GM18868 (cell line): ENCODE measurements at regions not wholly inside any gene's neighbourhood (a gene's known extent, or its start where the extent isn't known, plus 50 kb on each side); places are given as distances from the start of the nearest gene placed in this dataset.

Source experiments
- ATAC-seq: cut with Tn5 transposase; IDR thresholded peaks from one replicate; pipeline ENCODE4 v1.9.1; 2021; ENCODE audit warnings: mild to moderate bottlenecking, moderate library complexity; ENCODE audit not compliant: unreplicated experiment

DNA sequence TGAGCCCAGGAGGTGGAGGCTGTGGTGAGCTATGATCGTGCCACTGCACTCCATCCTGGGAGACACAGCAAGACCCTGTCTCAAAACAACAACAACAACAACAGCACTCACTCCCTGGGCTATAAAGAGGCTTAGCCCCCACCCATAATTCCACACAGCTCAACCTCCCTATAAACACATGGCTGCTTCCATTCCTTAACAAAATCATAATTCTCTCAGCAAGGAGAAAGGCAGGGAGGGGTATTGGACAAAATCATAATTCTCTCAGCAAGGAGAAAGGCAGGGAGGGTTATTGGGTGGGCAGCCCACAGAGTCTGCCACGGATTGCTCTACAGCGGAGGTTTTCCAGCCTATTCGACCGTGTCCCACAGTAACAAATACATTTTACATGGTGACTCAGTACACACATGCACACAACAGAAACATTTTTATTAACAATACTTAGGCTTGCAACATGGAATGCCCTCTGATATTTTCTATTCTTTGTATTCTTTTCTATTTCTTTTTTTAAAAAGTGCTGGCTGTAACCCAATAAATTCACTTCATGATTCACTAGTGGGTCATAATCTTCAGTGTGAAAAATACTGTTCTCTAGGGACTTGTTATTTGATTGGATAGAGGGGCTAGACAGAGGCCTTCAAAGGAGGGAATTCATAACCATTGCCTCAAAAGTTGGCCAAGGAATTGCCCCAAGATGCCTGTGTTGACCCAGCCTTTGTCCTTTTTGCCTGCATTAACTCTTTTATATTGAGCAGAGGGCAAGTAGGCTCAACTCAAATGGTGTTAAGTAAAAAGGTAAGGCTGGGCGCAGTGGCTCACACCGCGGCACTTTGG, 50.6 kb upstream of the ZMYND8 start:
- ATAC-seq, result no peak

DNA sequence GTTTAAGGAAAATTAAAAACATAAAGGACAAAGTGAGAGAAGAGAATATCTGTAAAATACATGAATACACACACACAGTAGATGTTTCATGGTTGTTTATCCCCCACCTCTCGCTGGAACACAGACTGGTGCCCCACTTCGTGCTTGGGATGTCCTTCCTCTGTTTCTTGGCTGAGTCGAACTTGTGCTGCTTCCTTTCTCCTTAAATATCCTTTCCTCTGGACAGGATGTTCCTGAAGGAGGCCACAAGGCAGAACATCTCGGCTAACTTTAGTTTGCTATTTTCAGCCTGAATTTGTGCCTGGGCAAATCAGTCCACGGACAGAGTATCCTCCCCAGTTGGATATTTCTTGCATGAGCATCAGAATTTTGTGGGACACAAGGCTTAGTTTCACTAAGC, 54.7 kb upstream of the ZMYND8 start:
- no peak for ATAC-seq

DNA sequence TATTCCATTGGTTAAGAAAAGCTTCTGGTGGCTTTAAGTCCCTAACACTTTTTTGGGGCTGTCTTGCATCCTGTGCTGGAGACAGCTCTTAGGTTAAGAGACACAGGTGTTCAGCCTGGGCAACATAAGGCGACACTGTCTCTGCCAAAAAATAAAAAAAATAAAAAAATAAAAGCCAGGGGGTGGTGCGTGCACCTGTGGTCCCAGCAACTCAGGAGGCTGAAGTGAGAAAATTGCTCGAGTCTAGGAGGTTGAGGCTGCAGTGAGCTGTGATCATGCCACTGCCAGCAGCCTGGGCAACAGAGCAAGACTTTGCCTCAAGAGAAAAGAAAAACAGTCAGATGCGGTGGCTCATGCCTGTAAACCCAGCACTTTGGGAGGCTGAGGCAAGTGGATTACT, 55.6 kb upstream of the ZMYND8 start:
- no peak for ATAC-seq

DNA sequence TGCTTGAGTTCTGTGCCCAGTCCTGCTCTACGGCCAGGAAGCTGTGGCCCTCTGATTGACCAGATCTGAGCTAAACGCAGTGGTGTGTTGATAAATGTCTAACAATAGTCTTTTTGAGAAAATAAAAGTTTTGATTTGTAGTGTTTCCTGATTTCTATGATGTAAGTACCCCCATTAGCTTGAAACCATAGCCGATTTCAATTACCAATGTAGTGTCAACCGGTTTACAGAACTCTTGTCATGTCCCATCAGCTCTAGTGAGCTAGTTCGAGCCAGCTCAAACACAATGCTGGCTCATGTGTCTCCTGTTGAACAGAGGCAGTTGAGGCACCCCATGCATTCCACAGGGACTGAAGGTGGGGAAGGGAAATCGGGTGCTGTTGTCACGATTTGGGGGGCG, 56.7 kb upstream of the ZMYND8 start:
- ATAC-seq, result no peak

DNA sequence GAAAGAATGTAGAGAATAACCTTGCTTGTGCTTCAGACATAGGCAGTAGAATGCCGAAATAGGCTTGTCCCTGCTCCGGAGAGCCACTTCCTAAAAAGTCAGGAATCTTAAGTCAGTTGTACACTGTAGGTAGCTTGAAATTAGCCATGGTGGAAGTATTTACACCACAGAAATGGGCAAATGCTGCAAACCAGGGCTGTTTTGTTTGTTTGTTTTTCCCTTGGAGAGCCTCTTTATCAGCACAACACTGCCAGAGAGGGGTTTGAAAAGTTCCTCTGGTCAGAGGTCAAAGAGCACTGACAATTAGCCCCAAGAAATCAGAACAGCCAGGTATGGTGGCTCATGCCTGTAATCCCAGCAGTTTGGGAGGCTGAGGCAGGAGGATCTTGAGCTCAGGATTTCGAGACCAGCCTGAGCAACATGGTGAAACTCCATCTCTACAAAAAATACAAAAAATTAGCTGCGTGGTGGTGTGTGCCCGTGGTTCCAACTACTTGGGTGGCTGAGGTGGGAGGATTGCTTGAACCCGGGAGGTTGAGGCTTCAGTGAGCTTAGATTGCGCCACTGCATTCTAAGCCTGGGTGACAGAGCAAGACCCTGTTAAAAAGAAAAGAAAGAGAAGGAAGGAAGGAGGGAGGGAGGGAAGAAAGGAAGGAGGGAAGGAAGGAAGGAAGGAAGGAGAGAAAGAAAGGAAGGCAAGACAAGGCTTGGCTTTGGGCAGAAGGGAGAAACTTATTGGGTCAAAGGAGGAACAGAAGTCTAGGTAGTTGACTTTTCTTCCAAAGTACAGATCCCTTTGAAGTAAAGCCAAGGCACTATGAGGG, 61.0 kb upstream of the ZMYND8 start:
- no peak for ATAC-seq

DNA sequence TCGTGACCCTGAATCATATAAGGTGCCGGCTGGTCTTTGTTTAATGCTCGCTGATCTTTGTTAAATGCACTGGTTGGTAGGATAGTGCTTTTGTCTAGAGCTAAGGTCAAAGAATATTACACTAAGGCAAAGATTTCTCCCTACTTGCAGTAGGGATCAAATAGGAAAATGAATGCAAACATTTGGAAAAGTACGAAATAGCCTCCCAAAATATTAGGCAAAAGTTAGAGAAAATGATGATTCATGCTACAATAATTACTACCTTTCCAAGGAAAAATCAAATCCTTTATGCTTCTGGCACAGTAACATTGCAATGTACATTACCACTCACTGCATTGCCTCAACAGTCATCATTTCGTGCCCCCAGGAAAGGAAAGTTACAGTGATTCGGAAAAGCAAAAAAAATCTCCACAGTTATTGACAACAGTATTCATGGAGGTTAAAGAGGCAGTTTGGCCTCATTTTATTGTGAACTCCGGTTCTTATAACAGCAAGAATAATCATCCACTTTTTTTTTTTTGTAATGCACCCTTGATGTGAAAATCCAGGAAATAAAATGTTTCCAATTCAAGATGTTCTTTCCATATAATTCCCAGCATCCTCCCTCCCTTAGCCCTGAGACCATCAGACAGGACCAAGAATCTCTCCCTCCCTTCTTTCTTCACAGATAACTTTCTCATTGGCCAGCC, 61.7 kb upstream of the ZMYND8 start:
- no peak for ATAC-seq

DNA sequence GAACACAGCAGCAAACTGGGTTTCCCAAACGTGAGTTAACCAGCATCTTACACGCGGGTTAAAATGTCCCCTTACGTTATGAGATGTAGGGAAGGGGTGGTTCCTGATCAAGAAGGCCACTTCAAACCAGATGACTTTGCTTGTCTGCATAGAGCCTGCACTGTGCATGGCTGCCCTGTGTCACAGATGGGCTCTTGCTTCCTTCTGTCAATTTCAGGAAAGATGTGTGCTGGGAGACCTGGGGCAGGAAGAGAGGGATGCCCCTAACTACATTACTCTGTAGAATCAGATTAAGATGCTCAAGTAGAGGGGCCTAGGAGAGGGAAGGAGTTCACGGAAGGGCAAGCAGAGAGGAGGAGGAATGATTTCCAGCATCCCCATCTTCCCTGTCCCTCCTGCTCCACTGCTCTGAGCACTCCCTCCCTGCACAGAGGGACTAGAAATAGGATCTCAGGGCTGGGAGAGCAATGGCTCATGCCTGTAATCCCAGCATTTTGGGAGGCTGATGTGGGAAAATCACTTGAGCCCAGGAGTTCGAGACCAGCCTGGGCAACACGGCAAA, 63.5 kb upstream of the ZMYND8 start:
- ATAC-seq, result no peak

DNA sequence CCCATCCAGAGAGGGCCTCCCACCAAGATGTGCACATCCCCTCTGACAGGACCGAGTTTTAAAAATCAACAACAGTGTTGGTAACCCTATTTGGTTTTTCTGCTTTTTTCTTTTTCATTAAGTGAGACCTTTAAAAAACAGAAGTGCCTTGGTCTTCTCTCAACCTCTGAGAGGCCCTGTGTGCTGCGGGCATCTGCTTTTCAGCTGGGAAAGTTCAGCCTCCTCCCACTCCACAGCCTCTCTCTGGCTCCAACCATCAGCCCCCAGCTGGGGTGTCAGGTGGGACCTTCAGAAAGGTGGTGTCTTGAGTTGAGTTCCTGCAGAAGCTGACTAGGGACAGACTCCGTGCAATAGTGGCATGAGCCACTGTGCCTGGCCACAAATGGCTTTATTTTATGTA, 64.6 kb upstream of the ZMYND8 start:
- no peak for ATAC-seq

DNA sequence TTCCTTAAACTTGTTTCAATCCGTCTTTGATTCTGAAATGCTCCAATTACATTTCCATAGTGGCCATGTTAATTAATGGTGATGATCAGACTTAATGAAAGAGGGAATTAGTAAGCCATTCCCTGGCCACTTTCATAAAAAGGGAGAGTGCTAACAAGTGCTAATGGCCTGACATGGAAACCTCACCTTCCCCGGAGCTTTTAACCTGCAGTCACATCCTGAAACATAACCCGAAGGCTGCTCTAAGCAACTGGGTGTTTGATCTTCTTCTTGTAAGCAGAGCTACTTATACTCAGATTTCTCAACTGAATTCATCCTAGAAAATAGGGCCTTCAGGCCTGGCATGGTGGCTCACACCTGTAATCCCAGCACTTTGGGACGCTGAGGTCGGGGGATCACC, 67.1 kb upstream of the ZMYND8 start:
- ATAC-seq, result no peak

DNA sequence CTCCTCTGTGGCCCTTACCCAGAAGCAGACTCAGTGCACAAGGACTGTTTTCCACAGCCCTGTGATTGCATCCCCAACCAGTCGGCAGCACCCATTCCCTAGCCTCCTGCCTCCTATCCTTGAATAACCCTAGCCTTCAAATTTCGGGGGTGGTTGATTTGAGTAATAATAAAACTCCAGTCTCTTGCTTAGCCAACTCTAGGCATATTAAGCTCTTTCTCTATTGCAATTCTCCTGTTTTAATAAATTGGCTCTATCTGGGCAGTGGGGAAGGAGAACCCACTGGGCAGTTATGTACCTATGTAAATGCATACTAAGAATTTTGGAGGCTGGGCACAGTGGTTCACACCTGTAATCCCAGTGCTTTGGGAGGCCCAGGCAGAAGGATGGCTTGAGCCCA, 70.6 kb upstream of the ZMYND8 start:
- ATAC-seq, result no peak

DNA sequence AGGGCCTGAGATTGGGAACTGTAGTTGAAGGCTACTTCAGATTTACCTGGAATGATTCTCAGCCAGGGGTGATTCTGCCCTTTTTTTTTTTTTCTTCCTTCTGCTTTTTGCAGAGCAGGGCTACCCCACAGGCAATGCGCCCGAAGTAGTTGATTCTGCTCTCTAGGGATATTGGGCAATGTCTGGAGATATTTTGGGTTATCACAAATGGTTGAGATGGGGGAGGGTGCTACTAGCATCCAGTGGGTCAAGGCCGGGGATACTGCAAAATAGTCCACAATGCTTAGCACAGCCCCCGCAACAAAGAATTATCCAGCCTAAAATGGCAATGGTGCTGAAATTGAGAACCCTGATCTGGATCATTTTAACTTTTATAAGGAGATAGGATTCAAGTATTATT, 71.2 kb upstream of the ZMYND8 start:
- no peak for ATAC-seq

DNA sequence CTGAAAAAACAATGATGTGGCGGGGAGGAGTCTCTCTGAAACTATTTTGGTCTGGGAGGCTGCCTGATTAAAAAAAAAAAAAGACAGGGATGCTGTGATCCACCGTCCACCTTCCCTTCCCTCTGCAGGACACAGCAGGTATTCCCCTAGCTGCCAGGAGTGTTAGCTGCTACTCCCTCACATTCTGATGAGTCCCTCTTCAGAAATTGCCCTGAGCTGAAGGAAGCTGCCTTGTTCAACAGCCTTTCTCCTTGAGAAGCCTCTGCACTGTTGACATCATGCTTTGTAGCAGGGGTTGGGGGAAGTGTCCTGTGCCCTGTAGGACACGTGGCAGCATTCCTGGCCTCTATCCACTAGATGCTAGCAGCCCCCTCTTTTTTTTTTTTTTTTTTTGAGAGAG, 71.7 kb upstream of the ZMYND8 start:
- no peak for ATAC-seq

DNA sequence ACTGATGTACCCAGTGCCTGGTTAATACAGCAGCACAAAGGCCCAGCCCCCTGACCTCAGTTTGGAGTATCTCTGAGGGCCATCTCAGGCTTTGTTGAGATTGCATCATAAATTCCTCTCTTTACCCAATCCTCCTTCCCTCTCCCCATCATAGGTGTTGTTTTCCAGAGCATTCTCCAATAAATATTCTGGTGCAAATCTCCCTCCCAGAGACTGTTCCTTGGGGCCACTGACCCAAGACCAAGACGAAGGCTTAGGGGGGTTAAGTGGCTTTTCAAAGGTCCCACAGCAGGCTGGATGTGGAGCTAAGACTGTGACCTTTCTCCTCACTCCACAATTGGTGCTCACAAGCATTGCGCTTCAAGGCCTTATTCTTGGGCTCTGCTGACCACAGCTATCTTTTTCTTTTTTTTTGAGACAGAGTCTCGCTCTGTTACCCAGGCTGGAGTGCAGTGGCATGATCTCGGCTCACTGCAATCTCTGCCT, 72.4 kb upstream of the ZMYND8 start:
- no peak for ATAC-seq

DNA sequence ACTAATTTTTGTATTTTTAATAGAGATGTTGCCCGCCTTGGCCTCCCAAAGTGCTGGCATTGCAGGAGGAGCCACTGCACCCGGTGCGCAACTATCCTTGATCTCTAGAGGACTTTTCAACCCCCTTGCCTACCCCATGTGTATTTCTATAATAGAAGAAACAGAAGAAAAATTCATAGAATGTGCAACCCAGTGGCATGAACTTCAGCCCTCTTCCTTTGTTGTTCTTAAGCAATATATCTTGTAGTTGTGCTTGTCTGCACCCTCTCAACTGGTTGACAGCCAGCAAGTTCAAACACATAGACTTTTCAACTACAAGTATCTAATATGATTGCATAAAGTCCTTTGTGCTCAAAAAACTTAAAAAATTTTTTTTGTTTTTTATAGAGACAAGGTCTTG, 72.3 kb upstream of the NCOA3 start:
- no peak for ATAC-seq

DNA sequence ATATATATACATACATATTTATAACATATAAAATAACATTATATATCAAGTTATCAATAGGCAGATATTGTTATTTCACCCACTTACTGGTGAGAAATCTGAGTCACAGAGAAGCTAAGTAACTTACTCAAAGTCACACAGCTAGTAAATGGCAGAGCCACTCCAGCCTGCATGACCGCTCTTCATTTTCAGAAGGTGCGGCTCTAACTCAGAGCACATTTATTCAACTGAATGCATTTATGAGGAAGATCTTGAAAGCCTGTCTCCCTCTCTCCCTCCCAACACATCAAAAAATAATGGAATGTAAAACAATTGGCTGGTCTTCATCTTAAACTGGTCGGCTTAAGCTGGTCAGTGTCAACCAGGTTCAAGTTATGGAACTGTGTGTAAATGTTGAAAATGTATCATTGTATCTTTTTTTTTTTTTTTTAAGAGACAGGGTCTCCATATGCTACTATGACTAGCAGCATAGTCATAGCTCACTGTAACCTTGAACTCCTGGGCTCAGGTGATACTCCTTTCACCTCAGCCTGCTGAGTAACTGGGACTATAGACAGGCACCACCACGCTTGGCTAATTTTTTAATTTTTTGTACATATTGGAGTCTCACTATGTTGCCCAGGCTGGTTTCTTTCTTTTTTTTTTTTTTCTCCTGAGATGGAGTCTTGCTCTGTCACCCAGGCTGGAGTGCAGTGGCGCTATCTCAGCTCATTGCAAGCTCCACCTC, 70.7 kb upstream of the NCOA3 start:
- no peak for ATAC-seq

DNA sequence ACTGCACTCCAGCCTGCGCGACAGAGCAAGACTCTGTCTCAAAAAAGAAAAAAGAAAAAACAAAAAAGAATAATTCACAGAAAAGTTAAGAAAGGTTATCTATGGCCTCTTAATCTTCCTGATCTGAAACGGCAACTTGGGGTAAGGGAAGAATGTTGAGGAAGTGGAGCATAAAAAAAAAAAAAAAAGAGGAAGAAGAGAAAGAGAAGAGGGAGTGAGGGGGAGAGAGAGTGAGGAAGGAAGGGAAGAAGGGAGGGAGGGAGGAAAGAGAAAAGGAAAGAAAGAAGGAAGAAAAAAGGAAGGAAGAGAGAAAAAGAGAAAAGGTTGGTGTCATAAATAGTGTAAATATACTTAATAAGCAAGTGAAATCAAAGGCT, 68.9 kb upstream of the NCOA3 start:
- ATAC-seq, result no peak

DNA sequence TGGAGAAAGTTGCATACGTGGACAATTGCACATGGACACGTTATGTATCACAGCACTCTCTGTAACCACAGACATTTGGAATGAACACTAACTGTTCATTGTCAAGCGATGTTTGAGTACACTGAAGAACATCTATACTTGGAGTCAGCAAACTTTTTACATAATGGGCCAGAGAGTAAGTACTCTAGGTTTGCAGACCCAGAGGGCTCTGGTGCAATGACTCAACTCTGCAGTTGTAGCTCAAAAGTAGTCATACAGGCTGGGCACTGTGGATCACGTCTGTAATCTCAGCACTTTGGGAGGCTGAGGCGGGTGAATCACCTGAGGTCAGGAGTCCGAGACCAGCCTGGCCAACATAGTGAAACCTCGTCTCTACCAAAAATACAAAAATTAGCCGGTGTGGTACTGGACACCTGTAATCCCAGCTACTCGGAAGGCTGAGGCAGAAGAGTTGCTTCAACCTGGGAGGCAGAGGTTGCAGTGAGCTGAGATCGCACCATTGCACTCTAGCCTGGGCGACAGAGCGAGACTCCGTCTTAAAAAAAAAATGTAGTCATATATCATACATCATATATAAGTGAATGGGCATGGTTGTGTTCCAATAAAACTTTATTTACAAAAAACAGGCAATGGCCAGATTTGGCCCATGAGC, 67.4 kb upstream of the NCOA3 start:
- peak; percentile 60 for ATAC-seq

DNA sequence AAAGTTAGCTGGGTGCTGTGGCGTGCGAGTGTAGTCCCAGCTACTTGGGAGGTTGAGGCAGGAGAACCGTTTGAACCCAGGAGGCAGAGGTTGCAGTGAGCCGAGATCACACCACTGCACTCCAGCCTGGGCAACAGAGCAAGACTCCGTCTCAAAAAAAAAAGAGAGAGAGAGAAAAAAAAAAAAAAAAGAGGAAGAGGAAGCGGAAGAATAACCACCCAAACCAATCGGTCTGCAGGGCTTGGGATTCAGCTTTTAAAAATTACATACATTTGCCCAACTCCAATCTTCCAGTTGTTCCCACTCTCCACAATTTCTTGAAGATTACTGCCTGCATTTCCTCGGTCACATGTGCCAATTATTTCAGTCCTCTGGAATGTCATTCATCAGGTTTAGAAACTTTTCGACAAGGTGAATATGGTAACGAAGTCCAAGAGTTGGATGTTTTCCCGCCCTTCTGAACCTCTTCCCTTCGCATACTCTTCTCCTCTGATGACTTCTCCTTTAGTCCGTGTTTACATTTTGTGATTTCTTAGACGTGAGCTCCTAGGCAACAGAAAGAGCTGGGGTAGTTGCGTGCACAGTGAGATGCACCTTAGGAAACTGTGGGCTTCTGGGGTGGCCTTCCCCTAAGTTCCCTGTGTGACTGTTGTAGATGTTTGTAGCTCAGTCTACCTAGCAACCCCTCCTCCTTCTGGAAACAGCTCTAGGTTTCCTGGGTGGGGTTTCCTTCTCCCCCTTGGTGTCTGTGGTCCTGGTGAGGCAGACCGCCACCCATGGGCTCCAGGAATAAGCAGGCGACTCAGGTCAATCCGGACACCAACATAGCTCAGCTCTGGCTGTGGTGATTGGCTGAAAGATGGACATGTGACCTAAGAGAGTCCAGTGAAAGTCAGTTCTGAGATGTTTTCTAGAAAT, 63.0 kb upstream of the NCOA3 start:
- ATAC-seq, result peak; percentile 52
